Natural killer cell treated with Interleukin-12 subunit alpha and Interleukin-12 subunit beta and Interleukin-15 and Interleukin-18, amount 100 ng/mL, for 72 hours (primary cell): ENCODE measurements at regions not wholly inside any gene's neighbourhood (a gene's known extent, or its start where the extent isn't known, plus 50 kb on each side); places are given as distances from the start of the nearest gene placed in this dataset.
"Not testable (repeated sequence)": the region's sequence is repeated elsewhere in the genome, so short reads cannot be mapped to it uniquely, and the experiment has no call there.

Experiments
- ATAC-seq, 2 donors: fragments of 150-1000 bp; cut with Tn5 transposase in 1 of 2; sonication (Bioruptor Pico), chemical (Tn5 transposase) in 1 of 2; 2 replicates each; pipeline ENCODE4 v1.10.0; 2021
- DNase-seq: peaks from one replicate; pipeline ENCODE4 v3.0.0; 2022; ENCODE audit warnings: low spot score
- H3K27ac Mint-ChIP-seq, 2 donors: 1 replicate in 1 of 2; 2 replicates in 1 of 2; pipeline ENCODE4 v1.8.0; 2022; ENCODE audit warnings: mixed read lengths in 2 of 2, mild to moderate bottlenecking in 1 of 2, moderate library complexity in 1 of 2
- H3K27me3 Mint-ChIP-seq, 2 donors: 1 replicate in 1 of 2; 2 replicates in 1 of 2; pipeline ENCODE4 v1.8.0; 2022; ENCODE audit warnings: mixed read lengths in 2 of 2
- H3K36me3 Mint-ChIP-seq: one replicate; pipeline ENCODE4 v1.8.0; 2022; ENCODE audit warnings: mixed read lengths
- H3K4me1 Mint-ChIP-seq, 2 donors: 1 replicate in 1 of 2; 2 replicates in 1 of 2; pipeline ENCODE4 v1.8.0; 2022; ENCODE audit warnings: low read depth in 2 of 2, mixed read lengths in 2 of 2, mild to moderate bottlenecking in 1 of 2
- H3K4me3 Mint-ChIP-seq: one replicate; pipeline ENCODE4 v1.8.0; 2022; ENCODE audit warnings: mixed read lengths
- H3K9me3 Mint-ChIP-seq: 2 replicates; pipeline ENCODE4 v1.8.0; 2022; ENCODE audit warnings: mixed read lengths

GRCh38 chr15:79561982-79562381, 129.8 kb downstream of the MINAR1 start:
- no peak for DNase-seq
- no peaks in the 10 kb centered on the region for H3K4me1 Mint-ChIP-seq
- peaks cover 12 to 38% of the 10 kb centered on the region in 2 donors for H3K27me3 Mint-ChIP-seq
- H3K27ac Mint-ChIP-seq, result no peak overlapping the region
- no peak overlapping the region for H3K4me3 Mint-ChIP-seq
- H3K36me3 Mint-ChIP-seq, result no peaks in the 10 kb centered on the region
- no peak for ATAC-seq
- no peaks in the 10 kb centered on the region for H3K9me3 Mint-ChIP-seq

DNA sequence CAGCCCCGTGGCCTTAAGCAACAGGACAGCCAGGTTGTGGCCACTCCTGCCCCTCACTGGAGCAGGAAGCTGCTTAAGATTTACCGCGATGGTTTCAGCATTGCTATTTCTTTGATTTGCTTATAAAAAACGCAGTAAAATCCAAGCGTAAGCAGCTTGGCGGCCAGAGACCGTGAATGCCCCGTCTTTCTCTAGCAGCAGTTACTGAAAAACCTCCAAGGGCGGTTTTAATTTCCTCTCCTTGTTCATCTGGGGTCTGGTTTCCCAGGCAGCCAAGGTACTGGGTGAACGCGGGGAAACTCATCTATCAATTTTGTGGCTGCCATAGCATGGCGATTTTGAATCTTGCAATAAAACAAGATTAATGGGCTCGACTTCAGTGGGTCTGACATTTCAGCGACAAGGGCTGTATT, 130.3 kb downstream of the MINAR1 start:
- ATAC-seq (no peak), DNase-seq (no peak)
- no peak overlapping the region for H3K27ac Mint-ChIP-seq
- H3K36me3 Mint-ChIP-seq, result no peaks in the 10 kb centered on the region
- H3K4me3 Mint-ChIP-seq, result no peak overlapping the region
- H3K9me3 Mint-ChIP-seq, result no peaks in the 10 kb centered on the region
- peaks cover 14 to 40% of the 10 kb centered on the region in 2 donors for H3K27me3 Mint-ChIP-seq
- H3K4me1 Mint-ChIP-seq, result no peaks in the 10 kb centered on the region

- Mint-ChIP-seq H3K9me3 (no peaks in the 10 kb centered on the region), H3K27ac (no peak overlapping the region), H3K27me3 (peaks cover 16 to 43% of the 10 kb centered on the region in 2 donors), H3K4me3 (no peak overlapping the region), H3K4me1 (no peaks in the 10 kb centered on the region), H3K36me3 (no peaks in the 10 kb centered on the region)
- DNase-seq (no peak), ATAC-seq (no peak)
These were observed 130.8 kb downstream of the MINAR1 start for GRCh38 chr15:79562899-79563298.

DNA sequence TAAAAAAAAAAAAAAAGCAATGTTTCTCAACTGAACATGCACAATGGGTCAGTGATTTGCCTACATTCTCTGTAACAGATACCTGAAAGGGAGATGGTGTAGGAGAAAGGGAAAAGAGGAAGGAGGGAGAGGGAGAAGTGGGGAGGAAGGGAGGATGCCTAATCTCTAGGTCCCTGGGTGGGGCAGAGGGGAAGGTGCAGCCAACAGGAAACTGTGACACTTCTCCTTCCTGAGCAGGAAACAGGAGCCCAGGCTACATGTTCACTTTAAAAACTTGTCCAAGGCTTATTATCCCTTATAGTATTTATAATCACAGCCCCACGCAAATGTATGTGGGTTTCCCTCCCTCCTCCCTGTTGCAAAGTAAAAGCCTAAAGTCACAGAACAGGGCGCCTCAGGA, 137.9 kb downstream of the MINAR1 start:
- H3K27ac Mint-ChIP-seq, result no peak overlapping the region
- peaks cover 16 to 17% of the 10 kb centered on the region in 2 donors for H3K27me3 Mint-ChIP-seq
- no peaks in the 10 kb centered on the region for H3K9me3 Mint-ChIP-seq
- DNase-seq, result no peak
- ATAC-seq, result no peak
- peaks cover 0 to 2% of the 10 kb centered on the region in 2 donors for H3K4me1 Mint-ChIP-seq
- no peaks in the 10 kb centered on the region for H3K36me3 Mint-ChIP-seq
- no peak overlapping the region for H3K4me3 Mint-ChIP-seq

GRCh38 chr15:79572691-79573404, 140.7 kb downstream of the MINAR1 start:
- no peak for DNase-seq
- no peak for ATAC-seq
- peaks cover 16 to 19% of the 10 kb centered on the region in 2 donors for H3K27me3 Mint-ChIP-seq
- peaks cover 0 to 2% of the 10 kb centered on the region in 2 donors for H3K4me1 Mint-ChIP-seq
- no peak overlapping the region for H3K4me3 Mint-ChIP-seq
- H3K9me3 Mint-ChIP-seq, result no peaks in the 10 kb centered on the region
- no peak overlapping the region for H3K27ac Mint-ChIP-seq
- no peaks in the 10 kb centered on the region for H3K36me3 Mint-ChIP-seq

DNA sequence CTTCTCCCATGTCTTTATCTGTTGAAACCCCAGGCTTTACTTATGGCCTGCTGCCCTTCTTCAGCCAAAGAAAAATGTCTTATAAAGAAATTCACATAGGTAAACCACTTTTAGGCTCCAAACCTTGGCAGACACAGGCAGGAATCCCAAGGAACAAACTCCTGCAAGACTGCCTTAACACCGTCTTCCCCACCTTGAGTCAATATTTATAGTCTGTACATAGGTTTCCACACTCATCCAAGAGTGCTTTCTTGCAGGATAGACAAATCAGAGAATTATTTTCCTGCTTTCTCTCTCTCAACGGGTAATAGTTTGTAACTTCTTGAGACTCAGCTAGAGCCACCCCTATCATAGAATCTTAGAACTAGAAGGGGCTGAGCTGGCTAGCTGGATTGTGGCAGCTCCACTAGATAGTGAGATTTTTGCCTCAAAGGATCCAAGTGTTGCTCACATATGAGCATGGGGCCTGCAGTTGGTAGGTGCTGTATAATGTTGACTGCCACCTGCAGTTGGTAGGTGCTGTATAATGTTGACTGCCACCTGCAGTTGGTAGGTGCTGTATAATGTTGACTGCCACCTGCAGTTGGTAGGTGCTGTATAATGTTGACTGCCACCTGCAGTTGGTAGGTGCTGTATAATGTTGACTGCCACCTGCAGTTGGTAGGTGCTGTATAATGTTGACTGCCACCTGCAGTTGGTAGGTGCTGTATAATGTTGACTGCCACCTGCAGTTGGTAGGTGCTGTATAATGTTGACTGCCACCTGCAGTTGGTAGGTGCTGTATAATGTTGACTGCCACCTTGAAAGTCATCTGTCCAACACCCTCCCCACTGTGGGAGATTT, 142.5 kb downstream of the MINAR1 start:
- H3K9me3 Mint-ChIP-seq, H3K36me3 Mint-ChIP-seq, H3K4me1 Mint-ChIP-seq, ATAC-seq, H3K4me3 Mint-ChIP-seq, DNase-seq, H3K27ac Mint-ChIP-seq: not testable (repeated sequence)
- H3K27me3 Mint-ChIP-seq, result peaks cover 15 to 20% of the 10 kb centered on the region in 2 donors

GRCh38 chr15:79582650-79583049, 150.5 kb downstream of the MINAR1 start:
- DNase-seq, result no peak
- Mint-ChIP-seq H3K36me3 (no peaks in the 10 kb centered on the region), H3K4me1 (no peaks in the 10 kb centered on the region), H3K4me3 (no peak overlapping the region), H3K27ac (no peak overlapping the region), H3K9me3 (no peaks in the 10 kb centered on the region), H3K27me3 (peaks cover 38 to 61% of the 10 kb centered on the region in 2 donors)
- no peak for ATAC-seq

DNA sequence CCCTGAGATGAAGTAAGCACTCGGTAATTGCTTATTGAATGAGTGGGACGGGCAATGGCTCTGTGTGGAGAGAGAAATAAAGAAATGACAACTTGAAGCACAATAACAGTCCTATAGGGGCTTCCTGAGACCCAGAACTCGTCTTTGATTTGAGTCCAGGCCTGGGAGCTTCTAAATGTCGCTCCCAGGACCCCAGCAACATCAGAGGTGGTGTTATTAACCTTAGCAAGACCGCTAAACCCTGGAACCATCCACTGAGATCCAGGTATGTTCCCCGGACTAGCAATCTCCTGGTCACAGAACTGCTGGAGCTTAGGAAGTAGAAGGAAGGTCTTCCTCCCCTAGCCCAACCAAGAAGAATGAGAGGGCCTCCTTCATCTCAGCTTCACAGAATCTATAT, 160.0 kb downstream of the MINAR1 start:
- H3K27ac Mint-ChIP-seq, result no peak overlapping the region
- peaks cover 13 to 24% of the 10 kb centered on the region in 2 donors for H3K27me3 Mint-ChIP-seq
- no peaks in the 10 kb centered on the region for H3K36me3 Mint-ChIP-seq
- no peak overlapping the region for H3K4me3 Mint-ChIP-seq
- H3K4me1 Mint-ChIP-seq, result no peaks in the 10 kb centered on the region
- no peaks in the 10 kb centered on the region for H3K9me3 Mint-ChIP-seq
- no peak for DNase-seq
- ATAC-seq, result no peak

- Mint-ChIP-seq H3K27ac (no peak overlapping the region), H3K4me3 (no peak overlapping the region), H3K27me3 (peaks cover 16 to 22% of the 10 kb centered on the region in 2 donors), H3K9me3 (no peaks in the 10 kb centered on the region), H3K4me1 (no peaks in the 10 kb centered on the region), H3K36me3 (no peaks in the 10 kb centered on the region)
- DNase-seq (no peak), ATAC-seq (no peak)
These were observed 161.2 kb downstream of the MINAR1 start for GRCh38 chr15:79593119-79593869.

GRCh38 chr15:79595306-79595705, 163.2 kb downstream of the MINAR1 start:
- H3K4me1 Mint-ChIP-seq, result no peaks in the 10 kb centered on the region
- DNase-seq (no peak), ATAC-seq (no peak)
- peaks cover 17 to 26% of the 10 kb centered on the region in 2 donors for H3K27me3 Mint-ChIP-seq
- H3K4me3 Mint-ChIP-seq, result no peak overlapping the region
- H3K9me3 Mint-ChIP-seq, result peaks cover 4% of the 10 kb centered on the region
- H3K36me3 Mint-ChIP-seq, result no peaks in the 10 kb centered on the region
- no peak overlapping the region for H3K27ac Mint-ChIP-seq

DNA sequence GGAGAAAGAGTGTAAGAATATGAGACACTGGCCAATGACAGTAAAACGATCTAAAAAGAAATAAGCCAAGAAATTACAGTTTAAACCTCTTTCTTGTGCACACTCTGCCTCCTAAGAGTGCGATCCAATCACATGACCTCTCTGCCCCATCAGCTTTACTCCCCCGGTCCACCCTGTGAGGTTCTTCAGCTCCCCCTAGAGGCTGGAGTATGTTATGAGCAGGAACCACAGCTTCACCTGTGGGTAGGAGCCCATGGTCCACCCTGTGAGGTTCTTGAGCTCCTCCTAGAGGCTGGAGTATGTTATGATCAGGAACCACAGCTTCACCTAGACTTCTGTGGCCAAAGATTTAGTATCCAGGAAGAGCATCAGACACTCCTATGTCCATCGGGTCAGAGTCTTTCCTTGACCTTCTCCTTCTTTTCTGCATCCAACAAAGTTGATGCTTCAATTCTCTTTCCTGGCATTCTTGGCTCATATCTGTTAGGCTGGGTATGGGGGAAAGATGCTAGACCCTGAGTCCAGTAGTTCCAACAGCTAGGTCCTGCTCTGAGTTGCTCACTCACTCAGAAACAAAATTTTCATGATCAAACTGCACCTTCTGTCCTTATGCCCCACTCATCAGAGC, 164.0 kb downstream of the MINAR1 start:
- Mint-ChIP-seq H3K4me3 (no peak overlapping the region), H3K4me1 (no peaks in the 10 kb centered on the region), H3K36me3 (no peaks in the 10 kb centered on the region), H3K9me3 (peaks cover 4% of the 10 kb centered on the region), H3K27me3 (peaks cover 22 to 34% of the 10 kb centered on the region in 2 donors), H3K27ac (no peak overlapping the region)
- DNase-seq (no peak), ATAC-seq (peak; percentile 85 to 89)

GRCh38 chr15:79598639-79599038, 166.5 kb downstream of the MINAR1 start:
- Mint-ChIP-seq H3K27me3 (peaks cover 23 to 44% of the 10 kb centered on the region in 2 donors), H3K4me3 (no peak overlapping the region), H3K9me3 (peaks cover 4% of the 10 kb centered on the region), H3K4me1 (no peaks in the 10 kb centered on the region), H3K36me3 (no peaks in the 10 kb centered on the region), H3K27ac (no peak overlapping the region)
- ATAC-seq (no peak), DNase-seq (no peak)

DNA sequence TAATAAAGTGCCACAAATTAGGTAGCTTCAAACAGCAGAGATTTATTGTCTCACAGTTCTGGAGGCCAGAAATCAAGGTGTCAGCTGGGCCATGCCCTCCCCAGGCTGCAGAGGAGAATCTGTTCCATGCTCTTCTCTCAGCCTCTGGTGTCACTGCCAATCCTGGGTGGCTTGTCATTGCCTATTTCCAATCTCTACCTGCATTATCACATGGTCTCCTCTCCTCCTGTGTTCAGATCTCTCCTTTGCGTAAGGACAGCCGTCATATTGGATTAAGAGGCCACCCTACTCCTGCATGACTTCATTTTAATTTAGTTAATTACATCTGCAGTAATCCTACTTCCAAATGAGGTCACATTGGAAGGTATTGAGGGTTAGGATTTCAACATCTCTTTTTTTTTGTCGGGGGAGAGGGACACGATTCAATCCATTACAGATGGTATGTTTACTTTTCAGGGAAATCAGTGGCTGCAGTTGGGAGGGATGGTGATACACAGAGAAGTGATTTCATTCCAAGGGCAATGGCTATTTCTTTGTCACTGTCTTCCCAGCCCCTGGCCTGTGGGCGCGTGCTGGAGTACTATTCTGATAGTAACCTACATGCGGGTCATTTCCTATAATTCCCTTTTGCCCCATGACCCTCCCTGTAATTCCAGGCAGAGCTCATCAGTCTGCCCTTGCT, 169.4 kb downstream of the MINAR1 start:
- ATAC-seq, result no peak
- H3K4me3 Mint-ChIP-seq, result no peak overlapping the region
- H3K27ac Mint-ChIP-seq, result no peak overlapping the region
- no peak for DNase-seq
- peaks cover 27 to 54% of the 10 kb centered on the region in 2 donors for H3K27me3 Mint-ChIP-seq
- H3K36me3 Mint-ChIP-seq, result no peaks in the 10 kb centered on the region
- no peaks in the 10 kb centered on the region for H3K4me1 Mint-ChIP-seq
- H3K9me3 Mint-ChIP-seq, result peaks cover 4% of the 10 kb centered on the region
